DMS53 treated with DMSO at 0.1 percent for 48 hours (cell line): ENCODE measurements at regions not wholly inside any gene's neighbourhood (a gene's known extent, or its start where the extent isn't known, plus 50 kb on each side); places are given as distances from the start of the nearest gene placed in this dataset.
"Not testable (repeated sequence)": the region's sequence is repeated elsewhere in the genome, so short reads cannot be mapped to it uniquely, and the experiment has no call there.

Experiments
- DNase-seq: peaks from one replicate; lab custom pipeline; 2025; ENCODE audit not compliant: unreplicated experiment; lab: John Stamatoyannopoulos, UW

- DNase-seq: no peak
These were observed 257.4 kb downstream of the MATN1 start for GRCh38 chr1:30466026-30466425.

- DNase-seq: no peak
These were observed 258.3 kb downstream of the MATN1 start for GRCh38 chr1:30465096-30465495.

GRCh38 chr1:30464187-30464617, 259.2 kb downstream of the MATN1 start:
- DNase-seq: no peak

GRCh38 chr1:30462826-30463425, 260.5 kb downstream of the MATN1 start:
- no peak for DNase-seq

- no peak for DNase-seq
These were observed 261.2 kb downstream of the MATN1 start for GRCh38 chr1:30462166-30462565.

- no peak for DNase-seq
These were observed 261.7 kb downstream of the MATN1 start for GRCh38 chr1:30461640-30462039.

GRCh38 chr1:30460661-30461060, 262.7 kb downstream of the MATN1 start:
- no peak for DNase-seq

- not testable (repeated sequence) for DNase-seq
These were observed 264.5 kb downstream of the MATN1 start for GRCh38 chr1:30458730-30459485.

- no peak for DNase-seq
These were observed 270.5 kb downstream of the MATN1 start for GRCh38 chr1:30452925-30453324.

GRCh38 chr1:30452170-30452569, 271.2 kb downstream of the MATN1 start:
- DNase-seq: no peak

- no peak for DNase-seq
These were observed 271.8 kb downstream of the MATN1 start for GRCh38 chr1:30451532-30452125.

- no peak for DNase-seq
These were observed 272.6 kb downstream of the MATN1 start for GRCh38 chr1:30450818-30451233.

- DNase-seq: no peak
These were observed 273.1 kb downstream of the MATN1 start for GRCh38 chr1:30450148-30450817.

GRCh38 chr1:30449428-30450147, 273.8 kb downstream of the MATN1 start:
- no peak for DNase-seq

- DNase-seq: no peak
These were observed 274.4 kb downstream of the MATN1 start for GRCh38 chr1:30449003-30449402.

GRCh38 chr1:30447701-30448100, 275.7 kb downstream of the MATN1 start:
- no peak for DNase-seq

GRCh38 chr1:30447080-30447479, 276.3 kb downstream of the MATN1 start:
- DNase-seq: no peak

- DNase-seq: no peak
These were observed 276.9 kb downstream of the MATN1 start for GRCh38 chr1:30446508-30446907.

- no peak for DNase-seq
These were observed 277.3 kb downstream of the MATN1 start for GRCh38 chr1:30446095-30446494.

GRCh38 chr1:30445449-30445848, 277.9 kb downstream of the MATN1 start:
- DNase-seq: no peak

- no peak for DNase-seq
These were observed 278.5 kb downstream of the MATN1 start for GRCh38 chr1:30444850-30445249.
